Keratinocyte (primary cell): ENCODE measurements at regions not wholly inside any gene's neighbourhood (a gene's known extent, or its start where the extent isn't known, plus 50 kb on each side); places are given as distances from the start of the nearest gene placed in this dataset.

Experiments used
- CTCF ChIP-seq, 3 experiments: IDR thresholded peaks in 1 of 3; conservative IDR thresholded peaks in 1 of 3; optimal IDR thresholded peaks in 1 of 3; 2 replicates in 2 of 3; 3 replicates in 1 of 3; pipeline versions ENCODE3 to v1.5.1; 2011; ENCODE audit warnings: low read length in 3 of 3, mild to moderate bottlenecking in 3 of 3, moderate library complexity in 2 of 3, control low read depth in 1 of 3, inconsistent platforms in 1 of 3; ENCODE audit not compliant: insufficient read depth in 2 of 3; ENCODE audit errors: extremely low read depth in 1 of 3
- EZH2 ChIP-seq: IDR thresholded peaks from one replicate; pipeline ENCODE4 v1.6.1; 2012; ENCODE audit warnings: inconsistent platforms, mild to moderate bottlenecking, low read length, moderate library complexity

DNA sequence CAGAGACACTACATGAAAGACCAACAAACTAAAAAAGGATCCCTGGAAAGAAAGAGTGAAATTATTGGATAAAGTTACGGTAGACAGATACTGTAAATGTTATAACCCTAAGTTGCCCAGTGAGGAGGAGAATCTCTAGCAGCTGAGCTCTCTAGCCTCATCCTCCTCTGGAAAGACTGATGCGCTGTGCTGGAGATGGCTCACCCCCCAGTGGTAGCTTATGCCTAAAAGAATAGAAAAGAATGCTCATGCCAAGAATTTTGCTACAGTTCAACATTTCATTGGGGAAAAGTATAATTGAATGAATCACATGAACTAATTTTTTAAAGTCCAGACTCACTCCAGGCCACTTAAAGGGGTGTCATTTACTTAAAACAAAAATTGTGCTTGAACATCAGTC, 50.8 kb upstream of the RNF32 start:
- TF ChIP-seq CTCF (optimal IDR thresholded peaks at IDR 0.05 in 1 of 3, IDR thresholded peaks at IDR 0.05 in 1 of 3, conservative IDR thresholded peaks at IDR 0.05 in 1 of 3; ENCODE audit: extremely low read depth in 1 of 3, insufficient read depth in 2 of 3, low read length in 3 of 3) = no peak
- no peak for TF ChIP-seq EZH2
